RWPE1 (cell line): ENCODE measurements at regions not wholly inside any gene's neighbourhood (a gene's known extent, or its start where the extent isn't known, plus 50 kb on each side); places are given as distances from the start of the nearest gene placed in this dataset.

Experiments
- CTCF ChIA-PET: fragments of 350-600 bp; sonication (Branson Sonifier 250); formaldehyde crosslinking; extraction: SDS; loops from one replicate; lab custom pipeline; 2021; lab: Yijun Ruan, JAX
- POLR2A ChIA-PET: fragments of 400-600 bp; formaldehyde crosslinking; extraction: SDS; loops from one replicate; lab custom pipeline; 2020; ENCODE audit warnings: antibody characterized with exemption; ENCODE audit not compliant: low non-redundant PET; lab: Yijun Ruan, JAX
- DNase-seq: peaks from one replicate; pipeline ENCODE4 v3.0.0; 2012; ENCODE audit warnings: low spot score
- H3K27ac ChIP-seq: fragments of 450-650 bp; 2 replicates; pipeline ENCODE4 v1.5.1; 2017
- CTCF ChIP-seq: fragments of 450-650 bp; conservative IDR thresholded peaks from 2 replicates; pipeline ENCODE4 v1.5.1; 2017; ENCODE audit warnings: low read depth, mild to moderate bottlenecking

- DNase-seq: no peak
- ChIA-PET CTCF (no interaction called here), POLR2A (no interaction called here)
- TF ChIP-seq CTCF: no peak
- no peak overlapping the region for H3K27ac ChIP-seq
These were observed 187.4 kb downstream of the NUF2 start for GRCh38 chr1:163509114-163509513.

- no peak for TF ChIP-seq CTCF
- no peak overlapping the region for H3K27ac ChIP-seq
- CTCF ChIA-PET: no interaction called here
- POLR2A ChIA-PET: no interaction called here
- DNase-seq: no peak
These were observed 190.7 kb downstream of the NUF2 start for GRCh38 chr1:163512349-163512989.

GRCh38 chr1:163523375-163524029, 201.7 kb downstream of the NUF2 start:
- TF ChIP-seq CTCF: no peak
- POLR2A ChIA-PET: no interaction called here
- CTCF ChIA-PET: no interaction called here
- no peak for DNase-seq
- H3K27ac ChIP-seq: no peak overlapping the region

GRCh38 chr1:163528710-163529348, 207.1 kb downstream of the NUF2 start:
- no peak for DNase-seq
- peak; percentile 60 for TF ChIP-seq CTCF
- CTCF ChIA-PET: interaction anchor here (0.6 to 0.9 kb wide), 2 partner anchors 10 to 1544 kb away, joined by 3 read pairs; no protein-coding TSS in a partner anchor
- POLR2A ChIA-PET: no interaction called here
- H3K27ac ChIP-seq: no peak overlapping the region

GRCh38 chr1:163531345-163531744, 209.6 kb downstream of the NUF2 start:
- DNase-seq: no peak
- POLR2A ChIA-PET: no interaction called here
- TF ChIP-seq CTCF: no peak
- H3K27ac ChIP-seq: no peak overlapping the region
- CTCF ChIA-PET: no interaction called here

GRCh38 chr1:163535401-163535800, 213.6 kb downstream of the NUF2 start:
- POLR2A ChIA-PET: no interaction called here
- TF ChIP-seq CTCF: no peak
- CTCF ChIA-PET: interaction anchor here (1.0 kb wide), 1 partner anchor 1252 kb away, joined by 3 read pairs; no protein-coding TSS in a partner anchor
- H3K27ac ChIP-seq: no peak overlapping the region
- DNase-seq: no peak
